PC-3 (cell line): ENCODE measurements at regions not wholly inside any gene's neighbourhood (a gene's known extent, or its start where the extent isn't known, plus 50 kb on each side); places are given as distances from the start of the nearest gene placed in this dataset.

Experiments used
- CTCF ChIP-seq: fragments of 300-600 bp; sonication (generic); conservative IDR thresholded peaks from 2 replicates; pipeline ENCODE4 v1.5.1; 2017; ENCODE audit warnings: antibody characterized with exemption, low read depth, mild to moderate bottlenecking, low read length
- EZH2 ChIP-seq: fragments of 300-600 bp; sonication (generic); IDR thresholded peaks from one replicate; pipeline ENCODE4 v1.6.1; 2017; ENCODE audit warnings: antibody characterized with exemption, mild to moderate bottlenecking, low read length; ENCODE audit not compliant: unreplicated experiment
- EZH2phosphoT487 ChIP-seq: fragments of 300-600 bp; sonication (generic); IDR thresholded peaks from 2 replicates; pipeline ENCODE4 v1.6.1; 2018; ENCODE audit warnings: mild to moderate bottlenecking, antibody characterized with exemption, low read length, borderline replicate concordance

- no peak for TF ChIP-seq CTCF
- no peak for TF ChIP-seq EZH2
- no peak for TF ChIP-seq EZH2phosphoT487
These were observed 189.8 kb downstream of the YTHDC2 start for GRCh38 chr5:113703266-113703665.
